SK-N-SH (cell line): ENCODE measurements at regions not wholly inside any gene's neighbourhood (a gene's known extent, or its start where the extent isn't known, plus 50 kb on each side); places are given as distances from the start of the nearest gene placed in this dataset.

Source experiments
- CTCF ChIA-PET: fragments of 300-600, 350-600 bp; formaldehyde crosslinking; extraction: SDS; loops from one replicate; lab custom pipeline; 2021; lab: Yijun Ruan, JAX
- POLR2A ChIA-PET: fragments of 350-600 bp; sonication (Branson Sonifier 250); formaldehyde crosslinking; extraction: SDS; loops from one replicate; lab custom pipeline; 2020; ENCODE audit warnings: antibody characterized with exemption, inconsistent platforms; lab: Yijun Ruan, JAX
- DNase-seq: peaks from one replicate; pipeline ENCODE4 v3.0.0; 2012
- H2AFZ ChIP-seq: fragments of 200-600 bp; sonication (generic); 2 replicates; pipeline ENCODE4 v1.8.1; 2016; ENCODE audit warnings: antibody characterized with exemption, mild to moderate bottlenecking, low read depth
- H3F3A ChIP-seq: fragments of 200-600 bp; sonication (generic); replicated peaks from 2 replicates; pipeline ENCODE3; 2016; ENCODE audit warnings: antibody characterized with exemption, mild to moderate bottlenecking; ENCODE audit not compliant: insufficient read depth
- H3K27ac ChIP-seq, 2 experiments: fragments of 200-500 bp in 1 of 2; fragments of 200-600 bp in 1 of 2; sonication (Bioruptor generic) in 1 of 2; sonication (generic), shearing (Covaris generic) in 1 of 2; 2 replicates each; pipeline versions ENCODE4 v1.5.1 to v1.6.1; 2014 to 2016; ENCODE audit warnings: low read depth in 2 of 2, inconsistent platforms in 1 of 2, low read length in 1 of 2, mild to moderate bottlenecking in 1 of 2, mixed read lengths in 1 of 2
- H3K27me3 ChIP-seq: fragments of 200-600 bp; sonication (generic), shearing (Covaris generic); 2 replicates; pipeline ENCODE4 v1.6.1; 2016; ENCODE audit warnings: mixed run types; ENCODE audit not compliant: insufficient read depth
- H3K36me3 ChIP-seq, 2 experiments: fragments of 200-500 bp in 1 of 2; fragments of 200-600 bp in 1 of 2; sonication (Bioruptor generic) in 1 of 2; sonication (generic) in 1 of 2; replicated peaks in 1 of 2; 2 replicates each; pipeline versions ENCODE3 to v1.5.1; 2014 to 2016; ENCODE audit warnings: low read length in 1 of 2, mild to moderate bottlenecking in 1 of 2; ENCODE audit not compliant: insufficient read depth in 2 of 2, control insufficient read depth in 1 of 2
- H3K4me1 ChIP-seq, 2 experiments: fragments of 200-500 bp in 1 of 2; fragments of 200-600 bp in 1 of 2; sonication (Bioruptor generic) in 1 of 2; sonication (generic), shearing (Covaris generic) in 1 of 2; 2 replicates each; pipeline versions ENCODE4 v1.5.1 to v1.6.1; 2014 to 2016; ENCODE audit warnings: low read depth in 1 of 2, low read length in 1 of 2, mixed run types in 1 of 2; ENCODE audit not compliant: insufficient read depth in 2 of 2, control insufficient read depth in 1 of 2
- H3K4me2 ChIP-seq: fragments of 200-600 bp; sonication (generic), shearing (Covaris generic); 2 replicates; pipeline ENCODE4 v1.6.1; 2017; ENCODE audit warnings: mixed run types
- H3K4me3 ChIP-seq, 2 experiments: fragments of 200-500 bp in 1 of 2; fragments of 200-600 bp in 1 of 2; sonication (Bioruptor generic) in 1 of 2; sonication (generic), shearing (Covaris generic) in 1 of 2; 2 replicates each; pipeline versions ENCODE4 v1.5.1 to v1.8.1; 2014 to 2016; ENCODE audit warnings: low read depth in 2 of 2, inconsistent platforms in 1 of 2, low read length in 1 of 2, mild to moderate bottlenecking in 1 of 2, mixed read lengths in 1 of 2, moderate library complexity in 1 of 2
- H3K79me2 ChIP-seq: fragments of 200-600 bp; sonication (generic); 2 replicates; pipeline ENCODE4 v1.8.1; 2017; ENCODE audit warnings: mild to moderate bottlenecking; ENCODE audit not compliant: insufficient read depth
- H3K9ac ChIP-seq: fragments of 200-600 bp; sonication (generic); 2 replicates; pipeline ENCODE4 v1.6.1; 2017; ENCODE audit warnings: mixed run types
- H3K9me2 ChIP-seq: fragments of 200-600 bp; sonication (generic); 2 replicates; pipeline ENCODE4 v1.6.1; 2017; ENCODE audit warnings: mixed run types
- H3K9me3 ChIP-seq: fragments of 200-600 bp; sonication (generic); 2 replicates; pipeline ENCODE4 v1.6.1; 2017; ENCODE audit warnings: mixed run types, mild to moderate bottlenecking, moderate library complexity
- H4K20me1 ChIP-seq: fragments of 200-600 bp; sonication (generic); 2 replicates; pipeline ENCODE4 v1.6.1; 2017; ENCODE audit warnings: mild to moderate bottlenecking, mixed run types; ENCODE audit not compliant: insufficient read depth
- ELF1 ChIP-seq: IDR thresholded peaks from 2 replicates; pipeline ENCODE4 v1.4.0; 2012
- FOXJ3 ChIP-seq: sonication (generic); formaldehyde crosslinking; IDR thresholded peaks from 2 replicates; pipeline ENCODE4 v1.5.1; 2020; ENCODE audit warnings: mild to moderate bottlenecking, missing genetic modification reagents
- FOXM1 ChIP-seq: IDR thresholded peaks from 2 replicates; pipeline ENCODE4 v1.4.0; 2012; ENCODE audit warnings: low read depth, mild to moderate bottlenecking
- GABPA ChIP-seq: IDR thresholded peaks from 2 replicates; pipeline ENCODE4 v1.4.0; 2012; ENCODE audit warnings: low read depth, mild to moderate bottlenecking
- GATA2 ChIP-seq: sonication (generic); formaldehyde crosslinking; IDR thresholded peaks from 2 replicates; pipeline ENCODE4 v1.5.0; 2020; ENCODE audit warnings: mild to moderate bottlenecking, missing genetic modification reagents
- MXI1 ChIP-seq: IDR thresholded peaks from 2 replicates; pipeline ENCODE4 v1.6.1; 2012; ENCODE audit warnings: mild to moderate bottlenecking, low read depth, low read length, improper control_type of control experiment
- POLR2AphosphoS5 ChIP-seq: IDR thresholded peaks from 2 replicates; pipeline ENCODE4 v1.6.1; 2012; ENCODE audit warnings: low read depth, low read length
- RAD21 ChIP-seq: IDR thresholded peaks from 2 replicates; pipeline ENCODE4 v1.6.1; 2012; ENCODE audit warnings: mild to moderate bottlenecking, low read length
- RXRA ChIP-seq: IDR thresholded peaks from 2 replicates; pipeline ENCODE4 v1.4.0; 2012; ENCODE audit warnings: low read depth, mild to moderate bottlenecking, borderline replicate concordance
- SMC3 ChIP-seq: IDR thresholded peaks from 2 replicates; pipeline ENCODE4 v1.6.1; 2012; ENCODE audit warnings: low read depth, low read length, improper control_type of control experiment
- TAF1 ChIP-seq: IDR thresholded peaks from 2 replicates; pipeline ENCODE4 v1.6.1; 2012; ENCODE audit warnings: low read depth, mild to moderate bottlenecking, low read length, moderate library complexity, borderline replicate concordance
- YY1 ChIP-seq: IDR thresholded peaks from 2 replicates; pipeline ENCODE4 v1.4.0; 2012; ENCODE audit warnings: low read depth, mild to moderate bottlenecking
- WGBS: methylation state at CpG from one replicate; pipeline ENCODE4 v1.1.6; 2017; ENCODE audit warnings: low lambda C conversion rate; 5-methylcytosine and 5-hydroxymethylcytosine counted together
- TF ChIP-seq, protein P1 (sequence below): IDR thresholded peaks from 2 replicates; pipeline ENCODE4 v1.4.0; 2012; ENCODE audit warnings: low read depth
- TF ChIP-seq, protein P2 (sequence below): IDR thresholded peaks from 2 replicates; pipeline ENCODE4 v1.4.0; 2012; ENCODE audit warnings: low read depth, borderline replicate concordance
- TF ChIP-seq, protein P3 (sequence below): fragments of 150-350 bp; IDR thresholded peaks from 2 replicates; pipeline ENCODE4 v1.6.1; 2016; ENCODE audit warnings: mild to moderate bottlenecking, low read depth, low read length

DNA sequence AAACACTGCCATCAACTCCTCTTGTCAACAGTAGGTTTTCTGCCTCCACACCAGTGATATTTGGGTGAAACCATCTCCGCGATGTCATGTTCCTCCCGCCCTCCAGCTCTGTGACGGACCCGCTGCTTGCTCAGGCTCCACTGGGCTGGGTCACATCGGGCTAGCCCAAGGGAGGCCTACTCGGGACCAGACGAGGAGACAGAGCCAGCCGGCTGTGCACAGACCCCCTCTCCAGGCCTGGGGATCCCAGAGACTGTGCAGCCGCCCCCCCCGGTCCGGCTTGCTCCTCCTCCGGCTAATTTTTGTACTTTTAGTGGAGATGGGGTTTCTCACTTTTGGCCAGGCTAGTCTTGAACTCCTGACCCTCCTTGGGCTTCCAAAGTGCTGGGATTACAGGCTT is 202.4 kb upstream of the PRDM9 start:
- Histone ChIP-seq H3K9me2 (no peaks in the 10 kb centered on the region; the same call in 1 of the 2 replicates), H3K4me3 (no peak overlapping the region), H3F3A (no peaks in the 10 kb centered on the region)
- TF ChIP-seq, protein P1, sequence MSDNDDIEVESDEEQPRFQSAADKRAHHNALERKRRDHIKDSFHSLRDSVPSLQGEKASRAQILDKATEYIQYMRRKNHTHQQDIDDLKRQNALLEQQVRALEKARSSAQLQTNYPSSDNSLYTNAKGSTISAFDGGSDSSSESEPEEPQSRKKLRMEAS: no peak
- TF ChIP-seq MXI1 (no peak), GATA2 (CRISPR knock-in tag) (no peak)
- TF ChIP-seq, protein P2, sequence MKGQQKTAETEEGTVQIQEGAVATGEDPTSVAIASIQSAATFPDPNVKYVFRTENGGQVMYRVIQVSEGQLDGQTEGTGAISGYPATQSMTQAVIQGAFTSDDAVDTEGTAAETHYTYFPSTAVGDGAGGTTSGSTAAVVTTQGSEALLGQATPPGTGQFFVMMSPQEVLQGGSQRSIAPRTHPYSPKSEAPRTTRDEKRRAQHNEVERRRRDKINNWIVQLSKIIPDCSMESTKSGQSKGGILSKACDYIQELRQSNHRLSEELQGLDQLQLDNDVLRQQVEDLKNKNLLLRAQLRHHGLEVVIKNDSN: no peak
- TF ChIP-seq, all 33 proteins: peak for 0
- no peaks in the 10 kb centered on the region for H3K79me2 ChIP-seq
- WGBS: 18% methylated on average over 13 of the region's 13 CpGs
- no peaks in the 10 kb centered on the region for H3K9me3 ChIP-seq
- no peaks in the 10 kb centered on the region for H3K27me3 ChIP-seq
- H3K4me2 ChIP-seq: no peak overlapping the region
- H4K20me1 ChIP-seq: no peaks in the 10 kb centered on the region
- no peaks in the 10 kb centered on the region for H3K36me3 ChIP-seq
- no peaks in the 10 kb centered on the region for H3K4me1 ChIP-seq
- H3K27ac ChIP-seq: no peak overlapping the region
- CTCF ChIA-PET: interaction anchor here (0.5 kb wide), 1 partner anchor 47 kb away, joined by 3 read pairs; no protein-coding TSS in a partner anchor
- POLR2A ChIA-PET: no interaction called here
- DNase-seq: no peak
- no peak overlapping the region for H2AFZ ChIP-seq
- H3K9ac ChIP-seq: no peak overlapping the region

DNA sequence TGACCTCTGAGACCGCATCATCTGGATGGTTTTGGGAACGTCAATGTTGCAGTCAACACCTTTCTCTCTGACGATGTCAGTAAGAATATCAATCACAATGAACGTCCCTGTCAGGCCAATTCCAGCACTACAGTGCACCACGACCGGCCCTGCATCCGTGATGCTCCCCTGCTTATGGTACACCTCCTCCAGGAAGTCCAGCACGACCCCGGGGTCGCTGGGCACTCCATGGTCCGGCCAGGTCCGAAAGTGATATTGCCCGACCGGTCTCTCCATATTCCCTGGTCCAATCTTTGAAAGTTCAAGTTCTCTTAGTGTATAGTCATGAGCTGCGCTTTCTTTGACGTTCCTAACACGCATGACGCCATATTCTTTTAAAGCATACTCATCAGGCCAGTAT is 203.6 kb upstream of the PRDM9 start:
- Histone ChIP-seq H3K36me3 (no peaks in the 10 kb centered on the region), H3K79me2 (no peaks in the 10 kb centered on the region), H3K4me3 (no peak overlapping the region), H3K27ac (no peak overlapping the region), H3K9me2 (no peaks in the 10 kb centered on the region; the same call in 1 of the 2 replicates), H3K9me3 (no peaks in the 10 kb centered on the region), H3K9ac (no peak overlapping the region), H3K27me3 (no peaks in the 10 kb centered on the region), H4K20me1 (no peaks in the 10 kb centered on the region), H3K4me2 (no peak overlapping the region), H3K4me1 (no peaks in the 10 kb centered on the region), H3F3A (no peaks in the 10 kb centered on the region), H2AFZ (no peak overlapping the region)
- WGBS: 3% methylated on average over 15 of the region's 18 CpGs
- no peak for TF ChIP-seq FOXJ3 (CRISPR knock-in tag)
- TF ChIP-seq POLR2AphosphoS5: no peak
- TF ChIP-seq FOXM1: no peak
- TF ChIP-seq SMC3: no peak
- no peak for TF ChIP-seq TAF1
- TF ChIP-seq GABPA: no peak
- TF ChIP-seq GATA2 (CRISPR knock-in tag): no peak
- no peak for TF ChIP-seq ELF1
- no peak for TF ChIP-seq RAD21
- no peak for TF ChIP-seq RXRA
- no peak for TF ChIP-seq YY1
- TF ChIP-seq, protein P3, sequence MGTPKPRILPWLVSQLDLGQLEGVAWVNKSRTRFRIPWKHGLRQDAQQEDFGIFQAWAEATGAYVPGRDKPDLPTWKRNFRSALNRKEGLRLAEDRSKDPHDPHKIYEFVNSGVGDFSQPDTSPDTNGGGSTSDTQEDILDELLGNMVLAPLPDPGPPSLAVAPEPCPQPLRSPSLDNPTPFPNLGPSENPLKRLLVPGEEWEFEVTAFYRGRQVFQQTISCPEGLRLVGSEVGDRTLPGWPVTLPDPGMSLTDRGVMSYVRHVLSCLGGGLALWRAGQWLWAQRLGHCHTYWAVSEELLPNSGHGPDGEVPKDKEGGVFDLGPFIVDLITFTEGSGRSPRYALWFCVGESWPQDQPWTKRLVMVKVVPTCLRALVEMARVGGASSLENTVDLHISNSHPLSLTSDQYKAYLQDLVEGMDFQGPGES: no peak
- no peak for DNase-seq
- ChIA-PET CTCF (no interaction called here), POLR2A (no interaction called here)
